ENCODE measurements at regions not wholly inside any gene's neighbourhood (a gene's known extent, or its start where the extent isn't known, plus 50 kb on each side); places are given as distances from the start of the nearest gene placed in this dataset.

DNA sequence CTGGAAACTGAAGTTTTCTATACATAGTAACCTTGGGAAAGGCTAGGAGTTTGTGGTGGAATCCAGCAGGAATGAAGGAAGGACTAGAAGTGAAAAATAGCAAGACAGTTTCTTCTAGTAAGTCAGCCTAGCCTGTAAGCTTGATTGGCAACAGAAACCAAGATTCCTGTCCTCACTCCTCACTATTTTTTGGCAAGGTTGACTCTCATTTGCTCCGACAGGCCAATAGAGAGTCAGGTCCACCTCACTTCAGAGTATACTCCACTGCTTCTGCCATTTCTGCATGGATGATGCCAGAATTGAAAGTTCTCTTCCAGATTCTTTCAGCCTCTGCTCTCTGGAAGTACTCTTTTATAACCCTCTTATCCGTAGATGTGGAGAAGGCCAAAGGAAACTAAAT lies 352.4 kb downstream of the ZNF516 start:
- no peaks in the 10 kb centered on the region for H3K27me3 ChIP-seq

DNA sequence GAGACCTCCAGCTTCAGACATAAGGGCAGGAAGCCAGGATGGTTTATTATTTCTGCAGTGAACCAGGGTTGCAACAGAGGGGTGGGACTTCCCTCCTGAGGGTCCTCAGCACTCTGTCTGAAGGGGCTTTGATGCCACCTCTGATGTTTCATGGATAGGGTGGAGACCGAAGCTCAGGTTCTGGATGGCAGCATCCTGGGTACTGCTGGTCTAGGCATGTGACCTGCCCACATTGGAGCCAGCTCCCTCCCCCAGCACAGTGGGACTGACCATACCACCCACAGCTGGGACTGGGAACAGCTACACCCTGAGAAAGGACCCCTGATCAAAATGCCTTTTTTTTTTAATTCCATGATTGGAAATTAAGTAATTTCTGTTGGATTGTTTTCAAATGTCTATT lies 355.2 kb downstream of the ZNF516 start:
- Histone ChIP-seq H3K4me3 (no peak overlapping the region), H3K36me3 (ENCODE audit: low read depth, missing control alignments) (no peaks in the 10 kb centered on the region), H3K4me1 (no peaks in the 10 kb centered on the region), H3K27ac (no peak overlapping the region), H3K9me3 (no peaks in the 10 kb centered on the region), H3K27me3 (no peaks in the 10 kb centered on the region)
- TF ChIP-seq, protein P1, sequence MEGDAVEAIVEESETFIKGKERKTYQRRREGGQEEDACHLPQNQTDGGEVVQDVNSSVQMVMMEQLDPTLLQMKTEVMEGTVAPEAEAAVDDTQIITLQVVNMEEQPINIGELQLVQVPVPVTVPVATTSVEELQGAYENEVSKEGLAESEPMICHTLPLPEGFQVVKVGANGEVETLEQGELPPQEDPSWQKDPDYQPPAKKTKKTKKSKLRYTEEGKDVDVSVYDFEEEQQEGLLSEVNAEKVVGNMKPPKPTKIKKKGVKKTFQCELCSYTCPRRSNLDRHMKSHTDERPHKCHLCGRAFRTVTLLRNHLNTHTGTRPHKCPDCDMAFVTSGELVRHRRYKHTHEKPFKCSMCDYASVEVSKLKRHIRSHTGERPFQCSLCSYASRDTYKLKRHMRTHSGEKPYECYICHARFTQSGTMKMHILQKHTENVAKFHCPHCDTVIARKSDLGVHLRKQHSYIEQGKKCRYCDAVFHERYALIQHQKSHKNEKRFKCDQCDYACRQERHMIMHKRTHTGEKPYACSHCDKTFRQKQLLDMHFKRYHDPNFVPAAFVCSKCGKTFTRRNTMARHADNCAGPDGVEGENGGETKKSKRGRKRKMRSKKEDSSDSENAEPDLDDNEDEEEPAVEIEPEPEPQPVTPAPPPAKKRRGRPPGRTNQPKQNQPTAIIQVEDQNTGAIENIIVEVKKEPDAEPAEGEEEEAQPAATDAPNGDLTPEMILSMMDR (IDR thresholded peaks at IDR 0.05) = no peak
- no peak for TF ChIP-seq POLR2A (IDR thresholded peaks at IDR 0.05)
- no peak for DNase-seq
- WGBS, 2 donors = 91 to 96% methylated on average over 1 of the region's 1 CpG
- intact Hi-C loops (cut with DNase I; ENCODE audit: low total_unique reads) = no loop called here

More for the DNA sequence above, 352.4 kb downstream of the ZNF516 start:
- Histone ChIP-seq H3K9me3 (no peaks in the 10 kb centered on the region), H3K4me3 (no peak overlapping the region), H3K36me3 (ENCODE audit: low read depth, missing control alignments) (no peaks in the 10 kb centered on the region), H3K27ac (no peak overlapping the region), H3K4me1 (no peaks in the 10 kb centered on the region)
- WGBS, 2 donors = 55% methylated on average over 2 of the region's 2 CpGs
- intact Hi-C loops (cut with DNase I; ENCODE audit: low total_unique reads) = no loop called here
- no peak for DNase-seq
- no peak for TF ChIP-seq POLR2A (IDR thresholded peaks at IDR 0.05)
- TF ChIP-seq, protein P1 (IDR thresholded peaks at IDR 0.05) = no peak

DNA sequence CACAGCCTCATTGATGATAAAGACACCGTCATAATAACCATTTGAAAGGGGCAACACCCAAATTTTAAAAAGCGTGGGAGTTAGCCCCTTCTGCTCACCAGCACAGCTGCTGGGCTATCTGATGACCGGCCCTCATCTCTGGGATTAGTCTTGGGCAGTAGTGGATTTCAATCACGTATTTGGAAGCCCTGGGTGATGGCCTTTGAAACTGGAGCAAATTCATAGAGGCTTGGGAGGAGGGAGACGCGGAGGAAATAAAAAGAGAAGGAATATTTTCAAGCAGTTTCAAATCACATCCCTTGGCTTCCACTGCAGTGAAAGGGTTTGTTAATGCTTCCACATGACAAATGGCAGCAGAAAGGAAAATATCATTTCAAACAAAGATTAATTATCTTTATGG lies 357.8 kb downstream of the ZNF516 start:
- DNase-seq = no peak
- Histone ChIP-seq H3K36me3 (ENCODE audit: low read depth, missing control alignments) (no peaks in the 10 kb centered on the region), H3K27me3 (no peaks in the 10 kb centered on the region), H3K4me1 (no peaks in the 10 kb centered on the region), H3K9me3 (no peaks in the 10 kb centered on the region), H3K4me3 (no peak overlapping the region), H3K27ac (no peak overlapping the region)
- 68 to 82% methylated on average over 6 of the region's 6 CpGs for WGBS, 2 donors
- intact Hi-C loops (cut with DNase I; ENCODE audit: low total_unique reads) = no loop called here
- no peak for TF ChIP-seq POLR2A (IDR thresholded peaks at IDR 0.05)
- TF ChIP-seq, protein P1 (IDR thresholded peaks at IDR 0.05) = no peak

DNA sequence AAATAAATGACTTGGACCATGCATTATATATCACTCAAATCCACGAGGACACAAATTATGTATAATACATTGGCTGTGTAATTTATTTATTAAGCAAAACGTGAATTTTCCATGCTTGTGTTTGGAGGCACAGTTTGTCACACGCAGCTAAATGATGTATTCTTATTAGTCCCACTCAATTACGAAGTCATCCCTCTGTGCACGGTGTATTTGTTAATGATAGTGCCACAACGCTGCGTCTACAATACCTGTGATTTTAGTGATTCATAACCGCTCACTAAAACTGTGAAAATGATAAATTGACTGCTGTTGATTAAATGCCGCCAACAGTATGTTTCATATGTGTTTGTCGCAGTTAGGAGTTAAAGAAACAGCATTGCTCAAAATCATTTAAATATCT lies 358.3 kb downstream of the ZNF516 start:
- DNase-seq = no peak
- intact Hi-C loops (cut with DNase I; ENCODE audit: low total_unique reads) = no loop called here

DNA sequence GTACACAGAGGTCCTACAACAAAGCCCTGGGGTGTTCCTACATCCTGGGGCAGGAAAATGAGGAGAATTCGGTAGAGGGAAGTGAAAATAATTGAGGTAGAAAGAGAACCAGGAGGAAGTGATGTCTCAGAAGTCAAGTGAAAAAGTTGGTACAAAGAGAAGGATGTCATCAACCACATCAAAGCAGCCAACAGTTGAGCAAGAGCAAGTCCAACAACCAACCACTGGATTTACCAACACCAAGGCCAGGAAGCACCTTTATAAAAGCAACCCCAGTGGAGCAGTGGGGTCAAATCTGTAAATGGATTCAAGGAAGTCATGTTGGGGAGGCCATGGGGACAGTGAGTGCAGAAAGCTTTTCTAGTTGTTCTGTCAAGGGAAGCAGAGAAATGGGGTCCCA lies 360.4 kb downstream of the ZNF516 start:
- TF ChIP-seq POLR2A (IDR thresholded peaks at IDR 0.05) = no peak
- TF ChIP-seq, protein P1 (IDR thresholded peaks at IDR 0.05) = no peak
- Histone ChIP-seq H3K4me3 (no peak overlapping the region), H3K9me3 (no peaks in the 10 kb centered on the region), H3K27ac (no peak overlapping the region), H3K27me3 (no peaks in the 10 kb centered on the region), H3K4me1 (no peaks in the 10 kb centered on the region), H3K36me3 (ENCODE audit: low read depth, missing control alignments) (no peaks in the 10 kb centered on the region)
- WGBS, 2 donors = 72 to 84% methylated on average over 1 of the region's 1 CpG
- no peak for DNase-seq
- intact Hi-C loops (cut with DNase I; ENCODE audit: low total_unique reads) = no loop called here

More for the DNA sequence above, 358.3 kb downstream of the ZNF516 start:
- Histone ChIP-seq H3K9me3 (no peaks in the 10 kb centered on the region), H3K27me3 (no peaks in the 10 kb centered on the region), H3K36me3 (ENCODE audit: low read depth, missing control alignments) (no peaks in the 10 kb centered on the region), H3K27ac (no peak overlapping the region), H3K4me3 (no peak overlapping the region), H3K4me1 (no peaks in the 10 kb centered on the region)
- TF ChIP-seq POLR2A (IDR thresholded peaks at IDR 0.05) = no peak
- TF ChIP-seq, protein P1 (IDR thresholded peaks at IDR 0.05) = no peak
- WGBS, 2 donors = 86 to 87% methylated on average over 10 of the region's 10 CpGs
